Stimulated activated CD4-positive, alpha-beta T cell treated with anti-CD3 and anti-CD28 coated beads, Interleukin-4, amount 100 ng/mL, for 24 hours (primary cell): ENCODE measurements at regions not wholly inside any gene's neighbourhood (a gene's known extent, or its start where the extent isn't known, plus 50 kb on each side); places are given as distances from the start of the nearest gene placed in this dataset.
A peak's percentile ranks its signal among the peaks of the same experiment; 100 is the strongest.

Experiments used
- DNase-seq: peaks from one replicate; pipeline ENCODE4 v3.0.0-alpha.2; 2020

GRCh38 chr16:66289051-66289680 lies 77.3 kb upstream of the CDH5 start:
- no peak for DNase-seq

- no peak for DNase-seq
Observed at GRCh38 chr16:66287926-66288325, 78.6 kb upstream of the CDH5 start.

GRCh38 chr16:66287416-66287815 lies 79.1 kb upstream of the CDH5 start:
- no peak for DNase-seq

GRCh38 chr16:66286527-66286926 lies 80.0 kb upstream of the CDH5 start:
- no peak for DNase-seq

- DNase-seq, result no peak
Observed at GRCh38 chr16:66278604-66279262, 87.8 kb upstream of the CDH5 start.

GRCh38 chr16:66278111-66278531 lies 88.4 kb upstream of the CDH5 start:
- no peak for DNase-seq

- no peak for DNase-seq
Observed at GRCh38 chr16:66277311-66278070, 89.0 kb upstream of the CDH5 start.

- no peak for DNase-seq
Observed at GRCh38 chr16:66275775-66276428, 90.6 kb upstream of the CDH5 start.

- DNase-seq, result no peak
Observed at GRCh38 chr16:66274335-66275110, 92.0 kb upstream of the CDH5 start.

- DNase-seq, result no peak
Observed at GRCh38 chr16:66273644-66274334, 92.7 kb upstream of the CDH5 start.

- DNase-seq, result no peak
Observed at GRCh38 chr16:66273053-66273452, 93.4 kb upstream of the CDH5 start.

GRCh38 chr16:66272461-66272860 lies 94.0 kb upstream of the CDH5 start:
- no peak for DNase-seq

GRCh38 chr16:66271074-66272060 lies 95.1 kb upstream of the CDH5 start:
- DNase-seq, result no peak

- peak; percentile 59 for DNase-seq
Observed at GRCh38 chr16:66270333-66270927, 96.1 kb upstream of the CDH5 start.

GRCh38 chr16:66269617-66270332 lies 96.7 kb upstream of the CDH5 start:
- DNase-seq, result no peak

- DNase-seq, result no peak
Observed at GRCh38 chr16:66267292-66268014, 99.0 kb upstream of the CDH5 start.

- no peak for DNase-seq
Observed at GRCh38 chr16:66266436-66267291, 99.8 kb upstream of the CDH5 start.

- DNase-seq, result no peak
Observed at GRCh38 chr16:66265556-66266141, 100.8 kb upstream of the CDH5 start.
